ENCODE measurements at regions not wholly inside any gene's neighbourhood (a gene's known extent, or its start where the extent isn't known, plus 50 kb on each side); places are given as distances from the start of the nearest gene placed in this dataset.

- no peak overlapping the region for H3K4me3 ChIP-seq (ENCODE audit: low read depth, low read length)
- TF ChIP-seq CTCF (IDR thresholded peaks at IDR 0.05; ENCODE audit: low read depth, low read length) (no peak), POLR2A (IDR thresholded peaks at IDR 0.05; ENCODE audit: extremely low read depth, insufficient read length) (no peak), MAX (IDR thresholded peaks at IDR 0.05; ENCODE audit: low read depth, low read length) (no peak), MYC (IDR thresholded peaks at IDR 0.05; ENCODE audit: low read depth, low read length) (no peak)
- DNase-seq (ENCODE audit: low read depth) = no peak
These were observed 265.2 kb downstream of the GADD45G start for GRCh38 chr9:89869793-89870580.

- no peak overlapping the region for H3K4me3 ChIP-seq (ENCODE audit: low read depth, low read length)
- TF ChIP-seq POLR2A (IDR thresholded peaks at IDR 0.05; ENCODE audit: extremely low read depth, insufficient read length) (no peak), MAX (IDR thresholded peaks at IDR 0.05; ENCODE audit: low read depth, low read length) (no peak), MYC (IDR thresholded peaks at IDR 0.05; ENCODE audit: low read depth, low read length) (no peak), CTCF (IDR thresholded peaks at IDR 0.05; ENCODE audit: low read depth, low read length) (no peak)
- no peak for DNase-seq (ENCODE audit: low read depth)
These were observed 267.1 kb downstream of the GADD45G start for GRCh38 chr9:89871871-89872331.

GRCh38 chr9:89872426-89872912 is 267.7 kb downstream of the GADD45G start:
- H3K4me3 ChIP-seq (ENCODE audit: low read depth, low read length) = no peak overlapping the region
- DNase-seq (ENCODE audit: low read depth) = no peak
- TF ChIP-seq MAX (IDR thresholded peaks at IDR 0.05; ENCODE audit: low read depth, low read length) (no peak), MYC (IDR thresholded peaks at IDR 0.05; ENCODE audit: low read depth, low read length) (no peak), POLR2A (IDR thresholded peaks at IDR 0.05; ENCODE audit: extremely low read depth, insufficient read length) (no peak), CTCF (IDR thresholded peaks at IDR 0.05; ENCODE audit: low read depth, low read length) (no peak)

- no peak for TF ChIP-seq MAX (IDR thresholded peaks at IDR 0.05; ENCODE audit: low read depth, low read length)
- no peak for TF ChIP-seq POLR2A (IDR thresholded peaks at IDR 0.05; ENCODE audit: extremely low read depth, insufficient read length)
- no peak for TF ChIP-seq CTCF (IDR thresholded peaks at IDR 0.05; ENCODE audit: low read depth, low read length)
- TF ChIP-seq MYC (IDR thresholded peaks at IDR 0.05; ENCODE audit: low read depth, low read length) = no peak
- no peak for DNase-seq (ENCODE audit: low read depth)
These were observed 268.3 kb downstream of the GADD45G start for GRCh38 chr9:89872913-89873707.

GRCh38 chr9:89873801-89874200 is 269.0 kb downstream of the GADD45G start:
- TF ChIP-seq CTCF (IDR thresholded peaks at IDR 0.05; ENCODE audit: low read depth, low read length) (no peak), POLR2A (IDR thresholded peaks at IDR 0.05; ENCODE audit: extremely low read depth, insufficient read length) (no peak), MAX (IDR thresholded peaks at IDR 0.05; ENCODE audit: low read depth, low read length) (no peak), MYC (IDR thresholded peaks at IDR 0.05; ENCODE audit: low read depth, low read length) (no peak)
- DNase-seq (ENCODE audit: low read depth) = no peak
- no peak overlapping the region for H3K4me3 ChIP-seq (ENCODE audit: low read depth, low read length)

More at GRCh38 chr9:89872913-89873707, 268.3 kb downstream of the GADD45G start:
- H3K4me3 ChIP-seq (ENCODE audit: low read depth, low read length) = no peak overlapping the region
